ENCODE measurements at regions not wholly inside any gene's neighbourhood (a gene's known extent, or its start where the extent isn't known, plus 50 kb on each side); places are given as distances from the start of the nearest gene placed in this dataset.

DNA sequence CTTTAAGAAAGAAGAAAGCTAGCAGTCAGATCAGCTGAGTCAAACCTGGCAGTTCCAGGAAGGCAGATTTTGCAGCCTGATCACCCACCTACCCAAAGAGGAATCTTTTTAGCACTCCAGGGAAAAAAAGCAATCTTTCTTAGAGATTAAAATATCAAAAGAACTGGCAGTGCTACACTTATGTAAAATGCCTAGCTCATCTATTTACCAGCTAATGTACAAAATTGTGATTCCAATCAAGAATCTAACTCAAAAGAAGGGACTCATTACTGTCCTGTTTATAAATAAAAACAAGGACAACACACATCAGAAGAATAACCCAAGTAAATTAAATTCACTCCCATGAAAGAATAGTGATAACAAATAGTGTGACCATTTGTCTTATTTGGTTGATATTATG lies 222.4 kb upstream of the ERCC4 start:
- Histone ChIP-seq H3K4me3 (ENCODE audit: low read depth, low read length) (no peak overlapping the region), H2AFZ (no peak overlapping the region), H3K27ac (no peak overlapping the region), H3K27me3 (ENCODE audit: control insufficient read depth, insufficient read depth, low read length) (no peaks in the 10 kb centered on the region), H3K79me2 (no peaks in the 10 kb centered on the region), H3K4me1 (no peaks in the 10 kb centered on the region), H3K9ac (no peak overlapping the region), H3K36me3 (ENCODE audit: control insufficient read depth, insufficient read depth, low read length) (no peaks in the 10 kb centered on the region), H3K9me3 (ENCODE audit: control insufficient read depth, low read length) (no peaks in the 10 kb centered on the region), H3K4me2 (ENCODE audit: low read length) (no peak overlapping the region)
- TF ChIP-seq, protein P1, sequence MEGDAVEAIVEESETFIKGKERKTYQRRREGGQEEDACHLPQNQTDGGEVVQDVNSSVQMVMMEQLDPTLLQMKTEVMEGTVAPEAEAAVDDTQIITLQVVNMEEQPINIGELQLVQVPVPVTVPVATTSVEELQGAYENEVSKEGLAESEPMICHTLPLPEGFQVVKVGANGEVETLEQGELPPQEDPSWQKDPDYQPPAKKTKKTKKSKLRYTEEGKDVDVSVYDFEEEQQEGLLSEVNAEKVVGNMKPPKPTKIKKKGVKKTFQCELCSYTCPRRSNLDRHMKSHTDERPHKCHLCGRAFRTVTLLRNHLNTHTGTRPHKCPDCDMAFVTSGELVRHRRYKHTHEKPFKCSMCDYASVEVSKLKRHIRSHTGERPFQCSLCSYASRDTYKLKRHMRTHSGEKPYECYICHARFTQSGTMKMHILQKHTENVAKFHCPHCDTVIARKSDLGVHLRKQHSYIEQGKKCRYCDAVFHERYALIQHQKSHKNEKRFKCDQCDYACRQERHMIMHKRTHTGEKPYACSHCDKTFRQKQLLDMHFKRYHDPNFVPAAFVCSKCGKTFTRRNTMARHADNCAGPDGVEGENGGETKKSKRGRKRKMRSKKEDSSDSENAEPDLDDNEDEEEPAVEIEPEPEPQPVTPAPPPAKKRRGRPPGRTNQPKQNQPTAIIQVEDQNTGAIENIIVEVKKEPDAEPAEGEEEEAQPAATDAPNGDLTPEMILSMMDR (IDR thresholded peaks at IDR 0.05) = no peak

DNA sequence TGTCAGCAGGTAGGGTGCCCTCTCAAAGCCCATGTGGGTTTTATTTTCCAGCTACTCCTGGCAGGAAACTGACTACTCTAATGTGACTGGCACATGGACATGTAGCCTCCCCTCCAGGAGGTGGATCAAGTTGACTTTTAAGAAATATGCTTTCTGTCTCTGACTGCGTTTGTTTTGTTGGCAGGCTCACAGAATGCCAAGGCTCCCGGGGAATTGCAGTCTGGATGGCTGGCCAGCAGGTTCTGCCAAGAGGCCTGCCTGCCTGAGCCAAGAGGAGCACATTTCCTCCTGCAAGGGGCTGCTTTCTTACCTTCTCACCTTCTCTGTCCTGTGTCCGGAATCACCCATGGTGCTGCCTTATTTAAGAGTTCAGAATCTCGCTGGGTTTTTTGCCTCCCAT lies 217.3 kb upstream of the ERCC4 start:
- H3K9me3 ChIP-seq (ENCODE audit: control insufficient read depth, low read length) = no peaks in the 10 kb centered on the region
- H3K27ac ChIP-seq = no peak overlapping the region
- TF ChIP-seq, protein P1 (IDR thresholded peaks at IDR 0.05) = no peak

DNA sequence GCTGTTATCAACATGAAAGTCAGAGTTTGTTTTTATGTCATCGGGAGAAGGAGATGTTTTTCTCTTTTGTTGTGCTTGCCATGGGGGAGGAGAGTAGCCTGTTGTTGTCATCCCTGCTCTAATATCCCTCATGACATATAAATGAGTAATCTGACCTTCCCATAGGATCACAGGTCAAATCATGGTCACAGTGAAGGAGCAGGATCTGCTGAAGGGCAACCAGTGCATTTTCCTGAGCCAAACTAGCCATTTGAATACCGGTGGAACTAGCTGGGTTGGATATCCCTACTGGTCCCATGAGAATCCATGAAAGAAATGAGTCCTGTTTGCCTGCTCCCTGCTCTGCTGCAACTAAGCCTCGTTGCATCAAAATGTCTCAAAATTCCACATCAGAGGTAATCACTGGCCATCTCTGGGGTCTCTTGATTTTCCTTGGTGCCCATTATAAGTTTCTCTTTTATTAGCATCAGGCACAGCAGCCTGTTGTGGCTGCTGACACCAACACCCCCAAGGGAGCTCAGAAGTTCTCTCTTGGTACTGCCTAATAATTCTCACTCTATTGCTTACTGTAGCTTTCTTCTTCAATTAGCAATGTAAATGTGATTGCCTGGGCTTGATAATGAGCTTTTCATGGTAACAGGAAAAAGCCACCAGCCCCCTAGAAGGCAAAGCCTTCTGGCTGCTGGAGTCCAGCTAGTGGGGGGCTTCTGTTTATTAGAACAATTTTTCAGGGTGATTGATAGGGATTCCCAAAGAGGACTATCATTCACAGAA lies 211.4 kb upstream of the ERCC4 start:
- Histone ChIP-seq H3K36me3 (ENCODE audit: control insufficient read depth, insufficient read depth, low read length) (no peaks in the 10 kb centered on the region), H2AFZ (no peak overlapping the region), H3K27ac (no peak overlapping the region), H3K9me3 (ENCODE audit: control insufficient read depth, low read length) (no peaks in the 10 kb centered on the region), H3K9ac (no peak overlapping the region), H3K27me3 (ENCODE audit: control insufficient read depth, insufficient read depth, low read length) (no peaks in the 10 kb centered on the region), H3K4me1 (no peaks in the 10 kb centered on the region), H3K4me3 (ENCODE audit: low read depth, low read length) (no peak overlapping the region), H3K79me2 (no peaks in the 10 kb centered on the region), H3K4me2 (ENCODE audit: low read length) (no peak overlapping the region)
- TF ChIP-seq, protein P1 (IDR thresholded peaks at IDR 0.05) = no peak

More for the DNA sequence above, 217.3 kb upstream of the ERCC4 start:
- no peak overlapping the region for H3K4me2 ChIP-seq (ENCODE audit: low read length)
- H2AFZ ChIP-seq = no peak overlapping the region
- H3K27me3 ChIP-seq (ENCODE audit: control insufficient read depth, insufficient read depth, low read length) = no peaks in the 10 kb centered on the region
- no peaks in the 10 kb centered on the region for H3K79me2 ChIP-seq
- H3K9ac ChIP-seq = no peak overlapping the region
- no peaks in the 10 kb centered on the region for H3K36me3 ChIP-seq (ENCODE audit: control insufficient read depth, insufficient read depth, low read length)
- H3K4me1 ChIP-seq = no peaks in the 10 kb centered on the region
- no peak overlapping the region for H3K4me3 ChIP-seq (ENCODE audit: low read depth, low read length)

DNA sequence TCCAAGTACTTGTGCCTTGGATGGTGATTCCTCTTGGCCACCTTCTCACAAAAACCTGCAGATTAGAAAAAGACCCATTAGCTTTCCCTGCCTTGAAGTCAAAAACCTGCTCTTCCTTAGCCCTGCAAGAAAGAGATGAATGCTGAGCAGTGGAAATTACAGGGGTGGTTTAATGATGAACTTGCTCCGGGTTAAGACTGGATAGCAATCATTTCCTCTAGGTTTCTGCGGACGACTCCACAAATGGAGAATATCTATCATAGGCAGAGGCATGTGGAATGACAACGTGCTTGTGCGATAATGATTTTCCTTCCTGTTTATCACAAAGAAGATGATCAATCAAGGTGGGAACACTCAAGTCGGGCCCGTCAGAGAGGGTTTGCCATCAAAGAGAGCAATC lies 201.2 kb upstream of the ERCC4 start:
- Histone ChIP-seq H3K27ac (no peak overlapping the region), H3K4me3 (ENCODE audit: low read depth, low read length) (no peak overlapping the region), H3K4me1 (no peaks in the 10 kb centered on the region), H3K9ac (no peak overlapping the region), H3K27me3 (ENCODE audit: control insufficient read depth, insufficient read depth, low read length) (no peaks in the 10 kb centered on the region), H2AFZ (no peak overlapping the region), H3K9me3 (ENCODE audit: control insufficient read depth, low read length) (no peaks in the 10 kb centered on the region), H3K36me3 (ENCODE audit: control insufficient read depth, insufficient read depth, low read length) (no peaks in the 10 kb centered on the region), H3K79me2 (no peaks in the 10 kb centered on the region), H3K4me2 (ENCODE audit: low read length) (no peak overlapping the region)
- TF ChIP-seq, protein P1 (IDR thresholded peaks at IDR 0.05) = no peak

DNA sequence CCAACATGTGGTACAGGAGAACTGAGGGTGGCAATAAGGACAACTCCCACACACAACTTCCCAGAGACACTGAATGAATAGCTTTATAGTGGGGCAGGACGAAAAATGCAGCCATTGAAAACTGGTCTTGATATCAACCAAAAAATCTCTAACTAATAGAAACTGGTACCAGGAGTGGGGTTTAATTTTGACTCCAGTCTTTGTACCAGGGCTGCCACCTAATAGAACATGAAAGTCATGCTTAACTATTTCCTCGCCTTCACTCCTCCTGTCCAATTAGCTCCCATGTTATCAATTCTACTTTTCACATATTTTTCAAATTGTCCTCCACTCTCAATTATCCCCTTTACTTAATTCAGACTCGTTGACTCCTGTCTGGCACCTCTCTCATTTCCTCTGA lies 192.0 kb upstream of the ERCC4 start:
- TF ChIP-seq, protein P1 (IDR thresholded peaks at IDR 0.05) = no peak
- Histone ChIP-seq H3K36me3 (ENCODE audit: control insufficient read depth, insufficient read depth, low read length) (no peaks in the 10 kb centered on the region), H3K27ac (no peak overlapping the region), H3K4me1 (no peaks in the 10 kb centered on the region), H3K4me2 (ENCODE audit: low read length) (no peak overlapping the region), H2AFZ (no peak overlapping the region), H3K27me3 (ENCODE audit: control insufficient read depth, insufficient read depth, low read length) (no peaks in the 10 kb centered on the region), H3K9me3 (ENCODE audit: control insufficient read depth, low read length) (peaks cover 4% of the 10 kb centered on the region), H3K4me3 (ENCODE audit: low read depth, low read length) (no peak overlapping the region), H3K79me2 (no peaks in the 10 kb centered on the region), H3K9ac (no peak overlapping the region)
